ENCODE measurements at regions not wholly inside any gene's neighbourhood (a gene's known extent, or its start where the extent isn't known, plus 50 kb on each side); places are given as distances from the start of the nearest gene placed in this dataset.

DNA sequence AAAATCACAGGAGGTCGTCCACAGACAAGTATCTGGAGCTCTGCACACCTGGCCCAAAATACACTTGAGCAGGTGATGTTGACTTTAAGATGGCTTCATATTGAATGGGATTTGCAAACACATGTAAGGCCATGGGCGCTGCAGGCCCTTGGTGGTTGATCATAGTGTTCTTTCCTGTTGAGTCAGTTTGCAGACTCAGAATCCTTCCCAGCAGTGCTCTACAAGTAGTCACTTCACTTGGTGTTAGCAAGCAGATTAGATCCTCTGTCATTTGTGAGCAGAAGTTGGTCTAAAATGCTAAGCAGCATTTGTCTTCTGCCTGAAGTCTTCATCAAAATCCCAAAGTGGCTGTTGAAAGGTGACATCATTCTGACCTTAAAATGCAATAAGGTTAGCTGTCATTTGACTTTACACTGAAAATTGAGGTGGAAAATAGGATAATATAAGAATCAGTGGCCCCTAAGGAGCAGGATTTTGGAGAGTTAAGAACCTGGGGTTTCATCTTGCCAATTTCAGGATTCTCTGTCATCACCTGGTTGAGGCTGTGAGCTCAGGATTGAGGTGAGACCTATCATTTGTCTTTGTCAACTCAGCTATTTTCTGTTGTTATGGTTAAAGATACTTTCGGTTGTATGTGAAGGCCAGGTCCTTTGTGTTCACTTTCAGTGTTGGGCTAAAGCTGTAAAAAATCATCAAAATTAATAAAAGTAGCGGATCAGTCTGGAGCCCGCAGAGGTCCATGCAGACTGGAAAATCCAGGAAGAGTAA is 114.5 kb downstream of the LRRC70 start:
- no peak for DNase-seq (ENCODE audit: low read depth)
- TF ChIP-seq CTCF (conservative IDR thresholded peaks at IDR 0.05; ENCODE audit: control insufficient read depth, insufficient read depth, low read depth, low read length) = no peak
- H3K4me3 ChIP-seq (ENCODE audit: control insufficient read depth, low read depth, low read length) = no peak overlapping the region

DNA sequence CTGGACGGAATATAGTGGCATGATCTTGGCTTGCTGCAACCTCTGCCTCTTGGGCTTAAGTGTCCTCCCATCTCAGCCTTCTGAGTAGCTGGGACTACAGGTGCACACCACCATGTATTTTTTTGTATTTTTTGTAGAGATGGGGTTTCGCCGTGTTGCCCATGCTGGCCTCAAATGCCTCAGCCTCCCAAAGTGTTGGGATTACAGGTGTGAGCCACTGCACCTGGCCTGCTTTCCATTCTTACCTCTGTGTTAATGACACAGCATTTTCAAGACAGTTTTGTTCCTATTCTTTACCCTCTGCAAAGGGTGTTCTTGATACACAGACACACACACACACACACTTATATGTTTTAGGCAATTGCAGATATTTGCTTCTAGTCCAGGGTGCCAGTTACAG is 113.3 kb downstream of the LRRC70 start:
- TF ChIP-seq CTCF (conservative IDR thresholded peaks at IDR 0.05; ENCODE audit: control insufficient read depth, insufficient read depth, low read depth, low read length) = no peak
- DNase-seq (ENCODE audit: low read depth) = no peak
- H3K4me3 ChIP-seq (ENCODE audit: control insufficient read depth, low read depth, low read length) = no peak overlapping the region

DNA sequence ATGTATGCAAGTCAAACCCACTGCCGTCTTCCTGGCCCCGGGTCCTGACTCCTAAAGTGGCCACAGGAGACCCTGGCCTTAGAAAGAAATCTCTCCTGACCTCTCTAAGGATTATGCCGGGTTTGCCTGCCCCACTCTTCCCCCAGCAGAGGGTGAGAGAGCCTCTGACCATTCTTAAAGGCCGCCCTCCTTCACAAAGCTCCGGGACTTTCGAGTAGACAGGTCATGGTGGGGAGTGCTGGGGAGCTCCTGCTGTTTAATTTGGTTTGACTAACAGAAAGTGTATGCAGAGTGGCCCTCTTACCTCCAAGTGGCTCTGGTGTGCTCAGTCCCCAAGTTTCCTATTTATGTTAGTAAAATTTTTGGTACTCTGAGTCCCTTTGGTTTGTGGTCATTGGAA is 111.8 kb downstream of the LRRC70 start:
- DNase-seq (ENCODE audit: low read depth) = no peak
- H3K4me3 ChIP-seq (ENCODE audit: control insufficient read depth, low read depth, low read length) = no peak overlapping the region
- no peak for TF ChIP-seq CTCF (conservative IDR thresholded peaks at IDR 0.05; ENCODE audit: control insufficient read depth, insufficient read depth, low read depth, low read length)

DNA sequence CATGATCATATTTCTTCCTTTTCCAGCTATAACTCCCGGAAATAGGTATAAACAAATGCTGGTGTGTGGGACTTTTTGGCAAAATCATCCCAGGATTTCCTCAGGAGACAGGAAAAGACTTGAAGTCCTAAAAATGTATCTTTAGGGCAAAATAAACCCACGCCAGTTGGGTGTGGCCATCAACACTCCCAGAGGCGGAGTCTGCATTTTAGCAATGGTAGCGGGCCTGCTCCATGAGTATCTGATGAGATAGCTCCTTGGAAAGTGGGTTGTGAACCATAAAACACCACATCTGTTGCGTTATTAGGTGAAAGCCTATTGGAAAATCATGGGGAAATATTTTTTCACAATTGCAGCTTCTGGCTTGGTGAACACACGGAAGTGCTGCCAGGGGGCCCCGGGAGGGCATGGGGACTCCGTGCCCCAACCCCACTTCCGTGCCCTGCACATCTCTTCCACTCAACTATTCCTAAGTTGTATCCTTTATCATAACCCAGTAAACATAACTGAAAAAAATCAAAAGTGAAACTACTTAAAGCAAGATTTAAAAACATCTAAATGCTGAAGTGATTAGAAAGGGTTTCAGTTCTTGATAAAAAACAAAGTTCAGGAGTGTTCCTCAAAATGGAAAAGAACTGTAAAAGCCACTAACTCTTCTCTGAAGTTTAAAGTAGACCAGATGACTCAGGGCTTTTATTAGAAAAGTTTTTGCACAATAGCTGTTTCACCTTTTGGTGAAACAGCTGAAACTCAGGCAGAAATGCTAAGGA is 111.2 kb downstream of the LRRC70 start:
- no peak overlapping the region for H3K4me3 ChIP-seq (ENCODE audit: control insufficient read depth, low read depth, low read length)
- no peak for DNase-seq (ENCODE audit: low read depth)
- no peak for TF ChIP-seq CTCF (conservative IDR thresholded peaks at IDR 0.05; ENCODE audit: control insufficient read depth, insufficient read depth, low read depth, low read length)

GRCh38 chr5:62686692-62687091 is 108.1 kb downstream of the LRRC70 start:
- H3K4me3 ChIP-seq (ENCODE audit: control insufficient read depth, low read depth, low read length) = no peak overlapping the region
- no peak for DNase-seq (ENCODE audit: low read depth)
- TF ChIP-seq CTCF (conservative IDR thresholded peaks at IDR 0.05; ENCODE audit: control insufficient read depth, insufficient read depth, low read depth, low read length) = no peak

DNA sequence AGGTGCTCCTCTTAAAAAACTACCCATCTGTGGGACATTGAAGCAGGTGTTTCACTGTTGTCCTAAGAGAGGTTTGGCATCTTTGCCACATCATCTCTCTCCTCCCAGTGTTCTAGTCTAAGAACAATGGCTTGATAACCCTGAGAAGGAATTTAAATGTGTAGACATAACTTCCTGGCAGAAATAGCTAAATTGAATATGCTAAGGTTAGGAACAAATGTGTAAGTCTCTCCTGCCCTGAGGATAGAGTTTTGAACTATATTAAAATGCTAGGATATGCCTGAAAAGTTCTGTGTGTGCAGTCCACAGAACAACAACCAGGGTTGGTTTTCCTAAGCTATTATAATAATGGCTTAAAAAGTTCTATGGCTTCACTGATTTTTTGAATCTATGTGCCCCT is 106.6 kb downstream of the LRRC70 start:
- TF ChIP-seq CTCF (conservative IDR thresholded peaks at IDR 0.05; ENCODE audit: control insufficient read depth, insufficient read depth, low read depth, low read length) = no peak
- H3K4me3 ChIP-seq (ENCODE audit: control insufficient read depth, low read depth, low read length) = no peak overlapping the region
- no peak for DNase-seq (ENCODE audit: low read depth)

All from fibroblast of mammary gland (primary cell).